Small intestine (tissue), 7 donors: ENCODE measurements at regions not wholly inside any gene's neighbourhood (a gene's known extent, or its start where the extent isn't known, plus 50 kb on each side); places are given as distances from the start of the nearest gene placed in this dataset.

Source experiments
- DNase-seq, 2 donors: peaks; one replicate each; pipeline versions ENCODE4 v3.0.0 to v3.0.0-alpha.2; 2013
- FAIRE-seq: peaks from 2 replicates; lab custom pipeline; 2012; peaks lifted over from hg19 to GRCh38; lab: Jason Lieb, UNC
- H3K27ac ChIP-seq, 3 donors: one replicate each; pipeline ENCODE4 v1.5.1; 2013; ENCODE audit warnings: low read length in 2 of 3, mild to moderate bottlenecking in 2 of 3, control low read depth in 1 of 3, inconsistent platforms in 1 of 3, low read depth in 1 of 3, moderate library complexity in 1 of 3
- H3K27me3 ChIP-seq, 3 donors: one replicate each; pipeline ENCODE4 v1.6.1; 2013; ENCODE audit warnings: low read length in 3 of 3, inconsistent platforms in 1 of 3; ENCODE audit not compliant: control insufficient read depth in 3 of 3, insufficient read depth in 3 of 3
- H3K36me3 ChIP-seq, 3 donors: one replicate each; pipeline ENCODE4 v1.6.1; 2013; ENCODE audit warnings: low read length in 3 of 3, inconsistent platforms in 1 of 3, low read depth in 1 of 3, mild to moderate bottlenecking in 1 of 3, moderate library complexity in 1 of 3; ENCODE audit not compliant: control insufficient read depth in 3 of 3, insufficient read depth in 2 of 3
- H3K4me1 ChIP-seq, 3 donors: one replicate each; pipeline ENCODE4 v1.6.1; 2013; ENCODE audit warnings: low read length in 2 of 3, inconsistent platforms in 1 of 3, low read depth in 1 of 3, mild to moderate bottlenecking in 1 of 3, moderate library complexity in 1 of 3; ENCODE audit not compliant: control insufficient read depth in 3 of 3, insufficient read depth in 2 of 3
- H3K4me3 ChIP-seq, 3 donors: one replicate each; pipeline ENCODE4 v1.5.1; 2013; ENCODE audit warnings: low read length in 3 of 3, control low read depth in 1 of 3, inconsistent platforms in 1 of 3, low read depth in 1 of 3, mild to moderate bottlenecking in 1 of 3, moderate library complexity in 1 of 3
- H3K9me3 ChIP-seq, 2 donors: one replicate each; pipeline ENCODE4 v1.6.1; 2013; ENCODE audit warnings: low read depth in 1 of 2, low read length in 1 of 2; ENCODE audit not compliant: control insufficient read depth in 2 of 2, insufficient read depth in 1 of 2
- WGBS, 3 donors: extraction: QIAGEN DNeasy Blood & Tissue Kit; methylation state at CpG; one replicate each; pipeline ENCODE4 v1.1.7; 2013; 5-methylcytosine and 5-hydroxymethylcytosine counted together
- donor health status: healthy with polysubstance abuse.
- donor health status: control.
- donor health status: control.
- donor health status: Bipolar disorder and iron deficiency.
- donor health status: healthy.

GRCh38 chr4:151614561-151614960 is 146.2 kb downstream of the GATB start:
- WGBS, 3 donors, result 60 to 92% (median 84%) methylated on average over 2 of the region's 2 CpGs
- Histone ChIP-seq H3K4me1 (no peaks in the 10 kb centered on the region), H3K27me3 (no peaks in the 10 kb centered on the region), H3K36me3 (no peaks in the 10 kb centered on the region), H3K27ac (no peak overlapping the region), H3K4me3 (no peak overlapping the region), H3K9me3 (no peaks in the 10 kb centered on the region)
- DNase-seq (no peak), FAIRE-seq (no peak)

DNA sequence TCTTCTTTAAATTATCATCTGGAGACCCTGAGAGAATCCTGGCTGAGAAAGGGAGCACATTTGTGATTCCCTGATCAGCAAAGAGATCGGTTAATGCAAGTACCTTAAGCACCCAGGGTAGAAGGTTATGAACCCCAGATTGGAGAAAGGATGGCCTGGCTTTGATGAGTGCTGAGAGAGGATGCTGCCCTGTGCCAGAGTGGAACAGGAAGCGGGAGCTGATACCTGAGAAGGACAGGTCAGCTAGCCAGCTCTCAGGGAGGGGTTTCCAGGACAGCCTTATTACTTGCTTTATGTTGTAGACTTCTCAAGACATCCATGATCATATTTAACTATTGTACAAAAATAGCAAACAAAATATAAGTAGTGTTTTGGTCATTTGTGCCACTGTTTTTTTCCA is 141.9 kb downstream of the GATB start:
- DNase-seq (no peak), FAIRE-seq (no peak)
- Histone ChIP-seq H3K4me3 (no peak overlapping the region), H3K4me1 (no peaks in the 10 kb centered on the region), H3K9me3 (no peaks in the 10 kb centered on the region), H3K27me3 (no peaks in the 10 kb centered on the region), H3K27ac (no peak overlapping the region), H3K36me3 (no peaks in the 10 kb centered on the region)
- WGBS, 3 donors, result 87 to 93% (median 93%) methylated on average over 2 of the region's 2 CpGs

DNA sequence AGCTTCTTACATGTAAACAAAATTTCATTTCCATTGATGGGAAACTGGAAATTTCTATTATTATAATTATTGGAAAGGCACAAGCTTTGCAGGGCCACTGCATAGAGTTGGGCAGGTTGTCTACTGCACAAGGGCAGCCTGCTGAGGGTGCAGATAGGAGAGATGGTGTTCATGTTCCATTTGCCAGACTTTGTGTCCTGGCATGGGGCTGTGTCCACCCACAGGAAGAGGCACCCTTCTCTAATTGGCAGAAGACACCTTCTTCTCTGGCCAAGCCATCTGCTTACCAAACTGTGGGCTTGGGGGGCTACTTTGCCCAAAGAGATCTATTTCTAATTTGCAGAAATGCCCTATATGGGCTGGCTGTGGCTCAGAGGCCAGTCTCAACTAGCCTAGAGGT is 140.7 kb downstream of the GATB start:
- no peak overlapping the region for H3K27ac ChIP-seq
- no peaks in the 10 kb centered on the region for H3K36me3 ChIP-seq
- FAIRE-seq (no peak), DNase-seq (no peak)
- H3K27me3 ChIP-seq, result no peaks in the 10 kb centered on the region
- H3K9me3 ChIP-seq, result no peaks in the 10 kb centered on the region
- no peak overlapping the region for H3K4me3 ChIP-seq
- no peaks in the 10 kb centered on the region for H3K4me1 ChIP-seq
